ENCODE measurements at regions not wholly inside any gene's neighbourhood (a gene's known extent, or its start where the extent isn't known, plus 50 kb on each side); places are given as distances from the start of the nearest gene placed in this dataset.

GRCh38 chr5:21165344-21165743 is 1177.3 kb upstream of the CDH18 start:
- Mint-ChIP-seq H3K9me3 (ENCODE audit: low read depth) (no peaks in the 10 kb centered on the region), H3K27ac (ENCODE audit: unreplicated experiment) (no peak overlapping the region), H3K4me3 (ENCODE audit: unreplicated experiment) (no peak overlapping the region), H3K36me3 (ENCODE audit: low read depth) (no peaks in the 10 kb centered on the region), H3K4me1 (ENCODE audit: low read depth) (no peaks in the 10 kb centered on the region), H3K27me3 (ENCODE audit: low read depth) (no peaks in the 10 kb centered on the region)
- no peak for DNase-seq (ENCODE audit: low spot score)
- no peak for TF ChIP-seq CTCF (IDR thresholded peaks at IDR 0.05)

GRCh38 chr5:21164425-21164824 is 1176.4 kb upstream of the CDH18 start:
- no peaks in the 10 kb centered on the region for H3K9me3 Mint-ChIP-seq (ENCODE audit: low read depth)
- DNase-seq (ENCODE audit: low spot score) = no peak
- H3K36me3 Mint-ChIP-seq (ENCODE audit: low read depth) = no peaks in the 10 kb centered on the region
- no peaks in the 10 kb centered on the region for H3K4me1 Mint-ChIP-seq (ENCODE audit: low read depth)
- no peak overlapping the region for H3K4me3 Mint-ChIP-seq (ENCODE audit: unreplicated experiment)
- H3K27ac Mint-ChIP-seq (ENCODE audit: unreplicated experiment) = no peak overlapping the region
- no peaks in the 10 kb centered on the region for H3K27me3 Mint-ChIP-seq (ENCODE audit: low read depth)
- TF ChIP-seq CTCF (IDR thresholded peaks at IDR 0.05) = no peak

- no peaks in the 10 kb centered on the region for H3K36me3 Mint-ChIP-seq (ENCODE audit: low read depth)
- no peak for TF ChIP-seq CTCF (IDR thresholded peaks at IDR 0.05)
- H3K27me3 Mint-ChIP-seq (ENCODE audit: low read depth) = no peaks in the 10 kb centered on the region
- no peak overlapping the region for H3K4me3 Mint-ChIP-seq (ENCODE audit: unreplicated experiment)
- H3K9me3 Mint-ChIP-seq (ENCODE audit: low read depth) = no peaks in the 10 kb centered on the region
- DNase-seq (ENCODE audit: low spot score) = no peak
- no peak overlapping the region for H3K27ac Mint-ChIP-seq (ENCODE audit: unreplicated experiment)
- H3K4me1 Mint-ChIP-seq (ENCODE audit: low read depth) = no peaks in the 10 kb centered on the region
These were observed 1171.6 kb upstream of the CDH18 start for GRCh38 chr5:21159510-21160059.

- no peak for TF ChIP-seq CTCF (IDR thresholded peaks at IDR 0.05)
- no peak overlapping the region for H3K4me3 Mint-ChIP-seq (ENCODE audit: unreplicated experiment)
- H3K36me3 Mint-ChIP-seq (ENCODE audit: low read depth) = no peaks in the 10 kb centered on the region
- no peak overlapping the region for H3K27ac Mint-ChIP-seq (ENCODE audit: unreplicated experiment)
- peaks cover 6% of the 10 kb centered on the region for H3K4me1 Mint-ChIP-seq (ENCODE audit: low read depth)
- H3K27me3 Mint-ChIP-seq (ENCODE audit: low read depth) = no peaks in the 10 kb centered on the region
- H3K9me3 Mint-ChIP-seq (ENCODE audit: low read depth) = no peaks in the 10 kb centered on the region
- DNase-seq (ENCODE audit: low spot score) = no peak
These were observed 1166.5 kb upstream of the CDH18 start for GRCh38 chr5:21154526-21154925.

GRCh38 chr5:21152611-21153010 is 1164.6 kb upstream of the CDH18 start:
- H3K4me3 Mint-ChIP-seq (ENCODE audit: unreplicated experiment) = no peak overlapping the region
- peaks cover 8% of the 10 kb centered on the region for H3K9me3 Mint-ChIP-seq (ENCODE audit: low read depth)
- no peak for TF ChIP-seq CTCF (IDR thresholded peaks at IDR 0.05)
- H3K4me1 Mint-ChIP-seq (ENCODE audit: low read depth) = peaks cover 6% of the 10 kb centered on the region
- H3K27ac Mint-ChIP-seq (ENCODE audit: unreplicated experiment) = no peak overlapping the region
- no peaks in the 10 kb centered on the region for H3K27me3 Mint-ChIP-seq (ENCODE audit: low read depth)
- no peak for DNase-seq (ENCODE audit: low spot score)
- no peaks in the 10 kb centered on the region for H3K36me3 Mint-ChIP-seq (ENCODE audit: low read depth)

Data from chondrocyte (in vitro differentiated cells).